ENCODE measurements at regions not wholly inside any gene's neighbourhood (a gene's known extent, or its start where the extent isn't known, plus 50 kb on each side); places are given as distances from the start of the nearest gene placed in this dataset.
A peak's percentile ranks its signal among the peaks of the same experiment; 100 is the strongest.
"Not testable (repeated sequence)": the region's sequence is repeated elsewhere in the genome, so short reads cannot be mapped to it uniquely, and the experiment has no call there.

- not testable (repeated sequence) for H3K4me3 ChIP-seq (ENCODE audit: low read depth in 1 of 3, low read length in 3 of 3); FAIRE-seq; H3K9me3 ChIP-seq (ENCODE audit: control insufficient read depth in 2 of 2, insufficient read depth in 1 of 2, low read depth in 1 of 2, low read length in 1 of 2); H3K27ac ChIP-seq (ENCODE audit: low read depth in 1 of 3, low read length in 2 of 3); DNase-seq; H3K27me3 ChIP-seq (ENCODE audit: control insufficient read depth in 3 of 3, insufficient read depth in 3 of 3, low read length in 3 of 3); H3K36me3 ChIP-seq (ENCODE audit: control insufficient read depth in 3 of 3, insufficient read depth in 2 of 3, low read depth in 1 of 3, low read length in 3 of 3); H3K4me1 ChIP-seq (ENCODE audit: control insufficient read depth in 3 of 3, insufficient read depth in 2 of 3, low read depth in 1 of 3, low read length in 2 of 3)
- 49 to 60% methylated on average over 2 of the region's 3 CpGs; no CpG with 5 or more reads in 1 of the 3 donors for WGBS, 3 donors
Measured at GRCh38 chr2:90179591-90179990, 1488.1 kb downstream of the RPIA start.

GRCh38 chr2:90207454-90208058 lies 1516.1 kb downstream of the RPIA start:
- Histone ChIP-seq H3K4me3 (ENCODE audit: low read depth in 1 of 3, low read length in 3 of 3) (no peak overlapping the region), H3K9me3 (ENCODE audit: control insufficient read depth in 2 of 2, insufficient read depth in 1 of 2, low read depth in 1 of 2, low read length in 1 of 2) (no peaks in the 10 kb centered on the region), H3K27ac (ENCODE audit: low read depth in 1 of 3, low read length in 2 of 3) (no peak overlapping the region), H3K36me3 (ENCODE audit: control insufficient read depth in 3 of 3, insufficient read depth in 2 of 3, low read depth in 1 of 3, low read length in 3 of 3) (no peaks in the 10 kb centered on the region), H3K4me1 (ENCODE audit: control insufficient read depth in 3 of 3, insufficient read depth in 2 of 3, low read depth in 1 of 3, low read length in 2 of 3) (no peaks in the 10 kb centered on the region), H3K27me3 (ENCODE audit: control insufficient read depth in 3 of 3, insufficient read depth in 3 of 3, low read length in 3 of 3) (no peaks in the 10 kb centered on the region)
- peak in 1 of 2 donors; percentile 25 for DNase-seq
- FAIRE-seq: no peak
- 3 to 35% (median 14%) methylated on average over 1 of the region's 1 CpG for WGBS, 3 donors

- H3K27me3 ChIP-seq (ENCODE audit: control insufficient read depth in 3 of 3, insufficient read depth in 3 of 3, low read length in 3 of 3): no peaks in the 10 kb centered on the region
- FAIRE-seq: no peak
Measured at GRCh38 chr2:90209009-90209408, 1517.5 kb downstream of the RPIA start.

GRCh38 chr2:90209806-90210205 lies 1518.3 kb downstream of the RPIA start:
- 82 to 89% (median 87%) methylated on average over 4 of the region's 4 CpGs for WGBS, 3 donors
- Histone ChIP-seq H3K9me3 (ENCODE audit: control insufficient read depth in 2 of 2, insufficient read depth in 1 of 2, low read depth in 1 of 2, low read length in 1 of 2) (no peaks in the 10 kb centered on the region), H3K27ac (ENCODE audit: low read depth in 1 of 3, low read length in 2 of 3) (no peak overlapping the region), H3K4me3 (ENCODE audit: low read depth in 1 of 3, low read length in 3 of 3) (no peak overlapping the region), H3K4me1 (ENCODE audit: control insufficient read depth in 3 of 3, insufficient read depth in 2 of 3, low read depth in 1 of 3, low read length in 2 of 3) (no peaks in the 10 kb centered on the region), H3K36me3 (ENCODE audit: control insufficient read depth in 3 of 3, insufficient read depth in 2 of 3, low read depth in 1 of 3, low read length in 3 of 3) (no peaks in the 10 kb centered on the region), H3K27me3 (ENCODE audit: control insufficient read depth in 3 of 3, insufficient read depth in 3 of 3, low read length in 3 of 3) (no peaks in the 10 kb centered on the region)
- FAIRE-seq (no peak), DNase-seq (no peak)

More at GRCh38 chr2:90209009-90209408, 1517.5 kb downstream of the RPIA start:
- Histone ChIP-seq H3K36me3 (ENCODE audit: control insufficient read depth in 3 of 3, insufficient read depth in 2 of 3, low read depth in 1 of 3, low read length in 3 of 3) (no peaks in the 10 kb centered on the region), H3K27ac (ENCODE audit: low read depth in 1 of 3, low read length in 2 of 3) (no peak overlapping the region), H3K9me3 (ENCODE audit: control insufficient read depth in 2 of 2, insufficient read depth in 1 of 2, low read depth in 1 of 2, low read length in 1 of 2) (no peaks in the 10 kb centered on the region), H3K4me3 (ENCODE audit: low read depth in 1 of 3, low read length in 3 of 3) (no peak overlapping the region), H3K4me1 (ENCODE audit: control insufficient read depth in 3 of 3, insufficient read depth in 2 of 3, low read depth in 1 of 3, low read length in 2 of 3) (no peaks in the 10 kb centered on the region)
- WGBS, 3 donors: 71 to 82% (median 74%) methylated on average over 5 of the region's 5 CpGs
- DNase-seq: no peak

- not testable (repeated sequence) for FAIRE-seq; H3K27ac ChIP-seq (ENCODE audit: low read depth in 1 of 3, low read length in 2 of 3); H3K4me1 ChIP-seq (ENCODE audit: control insufficient read depth in 3 of 3, insufficient read depth in 2 of 3, low read depth in 1 of 3, low read length in 2 of 3); H3K9me3 ChIP-seq (ENCODE audit: control insufficient read depth in 2 of 2, insufficient read depth in 1 of 2, low read depth in 1 of 2, low read length in 1 of 2); DNase-seq; H3K27me3 ChIP-seq (ENCODE audit: control insufficient read depth in 3 of 3, insufficient read depth in 3 of 3, low read length in 3 of 3); H3K36me3 ChIP-seq (ENCODE audit: control insufficient read depth in 3 of 3, insufficient read depth in 2 of 3, low read depth in 1 of 3, low read length in 3 of 3); H3K4me3 ChIP-seq (ENCODE audit: low read depth in 1 of 3, low read length in 3 of 3)
- WGBS, 3 donors: 35 to 52% (median 40%) methylated on average over 2 of the region's 2 CpGs
Measured at GRCh38 chr2:90215880-90216279, 1524.4 kb downstream of the RPIA start.

GRCh38 chr2:90216801-90217200 lies 1525.3 kb downstream of the RPIA start:
- H3K4me1 ChIP-seq (ENCODE audit: control insufficient read depth in 3 of 3, insufficient read depth in 2 of 3, low read depth in 1 of 3, low read length in 2 of 3); H3K27me3 ChIP-seq (ENCODE audit: control insufficient read depth in 3 of 3, insufficient read depth in 3 of 3, low read length in 3 of 3); H3K27ac ChIP-seq (ENCODE audit: low read depth in 1 of 3, low read length in 2 of 3); H3K4me3 ChIP-seq (ENCODE audit: low read depth in 1 of 3, low read length in 3 of 3); FAIRE-seq; H3K9me3 ChIP-seq (ENCODE audit: control insufficient read depth in 2 of 2, insufficient read depth in 1 of 2, low read depth in 1 of 2, low read length in 1 of 2); DNase-seq; H3K36me3 ChIP-seq (ENCODE audit: control insufficient read depth in 3 of 3, insufficient read depth in 2 of 3, low read depth in 1 of 3, low read length in 3 of 3): not testable (repeated sequence)
- WGBS, 3 donors: 29 to 43% (median 37%) methylated on average over 1 of the region's 1 CpG

- not testable (repeated sequence) for H3K9me3 ChIP-seq (ENCODE audit: control insufficient read depth in 2 of 2, insufficient read depth in 1 of 2, low read depth in 1 of 2, low read length in 1 of 2); H3K4me1 ChIP-seq (ENCODE audit: control insufficient read depth in 3 of 3, insufficient read depth in 2 of 3, low read depth in 1 of 3, low read length in 2 of 3); DNase-seq; FAIRE-seq; H3K27ac ChIP-seq (ENCODE audit: low read depth in 1 of 3, low read length in 2 of 3); H3K27me3 ChIP-seq (ENCODE audit: control insufficient read depth in 3 of 3, insufficient read depth in 3 of 3, low read length in 3 of 3); H3K4me3 ChIP-seq (ENCODE audit: low read depth in 1 of 3, low read length in 3 of 3); H3K36me3 ChIP-seq (ENCODE audit: control insufficient read depth in 3 of 3, insufficient read depth in 2 of 3, low read depth in 1 of 3, low read length in 3 of 3)
- 96 to 100% (median 97%) methylated on average over 1 of the region's 2 CpGs for WGBS, 3 donors
Measured at GRCh38 chr2:90218534-90218933, 1527.1 kb downstream of the RPIA start.

GRCh38 chr2:90220623-90221299 lies 1529.3 kb downstream of the RPIA start:
- H3K4me3 ChIP-seq (ENCODE audit: low read depth in 1 of 3, low read length in 3 of 3); H3K36me3 ChIP-seq (ENCODE audit: control insufficient read depth in 3 of 3, insufficient read depth in 2 of 3, low read depth in 1 of 3, low read length in 3 of 3); H3K9me3 ChIP-seq (ENCODE audit: control insufficient read depth in 2 of 2, insufficient read depth in 1 of 2, low read depth in 1 of 2, low read length in 1 of 2); DNase-seq; FAIRE-seq; H3K27ac ChIP-seq (ENCODE audit: low read depth in 1 of 3, low read length in 2 of 3); H3K4me1 ChIP-seq (ENCODE audit: control insufficient read depth in 3 of 3, insufficient read depth in 2 of 3, low read depth in 1 of 3, low read length in 2 of 3); H3K27me3 ChIP-seq (ENCODE audit: control insufficient read depth in 3 of 3, insufficient read depth in 3 of 3, low read length in 3 of 3): not testable (repeated sequence)
- WGBS, 3 donors: 60 to 82% (median 77%) methylated on average over 2 of the region's 2 CpGs

GRCh38 chr2:90221300-90221651 lies 1529.8 kb downstream of the RPIA start:
- no peaks in the 10 kb centered on the region for H3K36me3 ChIP-seq (ENCODE audit: control insufficient read depth in 3 of 3, insufficient read depth in 2 of 3, low read depth in 1 of 3, low read length in 3 of 3)
- H3K4me1 ChIP-seq (ENCODE audit: control insufficient read depth in 3 of 3, insufficient read depth in 2 of 3, low read depth in 1 of 3, low read length in 2 of 3): no peaks in the 10 kb centered on the region
- H3K27me3 ChIP-seq (ENCODE audit: control insufficient read depth in 3 of 3, insufficient read depth in 3 of 3, low read length in 3 of 3): no peaks in the 10 kb centered on the region
- H3K27ac ChIP-seq (ENCODE audit: low read depth in 1 of 3, low read length in 2 of 3): no peak overlapping the region
- FAIRE-seq (no peak), DNase-seq (no peak)
- no peak overlapping the region for H3K4me3 ChIP-seq (ENCODE audit: low read depth in 1 of 3, low read length in 3 of 3)
- H3K9me3 ChIP-seq (ENCODE audit: control insufficient read depth in 2 of 2, insufficient read depth in 1 of 2, low read depth in 1 of 2, low read length in 1 of 2): no peaks in the 10 kb centered on the region
- WGBS, 3 donors: 13 to 35% (median 21%) methylated on average over 1 of the region's 1 CpG
